ENCODE measurements at regions not wholly inside any gene's neighbourhood (a gene's known extent, or its start where the extent isn't known, plus 50 kb on each side); places are given as distances from the start of the nearest gene placed in this dataset.

GRCh38 chrX:63835361-63835760 lies 50.3 kb upstream of the ARHGEF9 start:
- no peak for TF ChIP-seq CTCF (conservative IDR thresholded peaks at IDR 0.05; ENCODE audit: control insufficient read depth, insufficient read depth, low read depth, low read length)
- H3K4me3 ChIP-seq (ENCODE audit: control insufficient read depth, low read depth, low read length): no peak overlapping the region
- no peak for DNase-seq (ENCODE audit: low read depth)

Data from fibroblast of mammary gland (primary cell).